Epithelial cell of esophagus (primary cell): ENCODE measurements at regions not wholly inside any gene's neighbourhood (a gene's known extent, or its start where the extent isn't known, plus 50 kb on each side); places are given as distances from the start of the nearest gene placed in this dataset.
A peak's percentile ranks its signal among the peaks of the same experiment; 100 is the strongest.
"Not testable (repeated sequence)": the region's sequence is repeated elsewhere in the genome, so short reads cannot be mapped to it uniquely, and the experiment has no call there.

Experiments used
- DNase-seq: peaks from one replicate; pipeline ENCODE4 v3.0.0; 2010; ENCODE audit warnings: low read depth
- H3K4me3 ChIP-seq: 2 replicates; pipeline ENCODE4 v1.5.1; 2011; ENCODE audit warnings: mild to moderate bottlenecking, low read length, control low read depth
- CTCF ChIP-seq: IDR thresholded peaks from 2 replicates; pipeline ENCODE4 v1.5.1; 2011; ENCODE audit warnings: low read depth, mild to moderate bottlenecking, low read length, control low read depth, inconsistent platforms; ENCODE audit not compliant: insufficient read depth; ENCODE audit errors: missing control alignments

DNA sequence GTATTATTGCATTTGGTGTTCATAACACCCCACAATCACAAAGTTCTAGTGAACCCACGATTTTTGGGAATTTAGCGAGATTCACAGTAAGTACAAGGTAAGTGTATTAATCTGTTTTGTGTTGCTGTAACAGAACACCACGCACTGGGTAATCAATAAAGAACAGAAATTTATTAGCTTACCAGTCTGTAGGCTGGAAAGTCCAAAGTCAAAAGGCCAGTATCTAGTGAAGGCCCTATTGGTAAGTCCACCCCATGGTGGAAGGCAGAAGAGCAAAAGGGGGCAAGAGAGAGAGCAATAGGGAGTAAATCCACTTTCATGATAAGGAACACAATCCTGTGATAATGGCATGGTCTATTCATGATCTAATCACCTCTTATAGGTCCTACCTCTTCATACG, 190.3 kb upstream of the KCNMB2 start:
- no peak for TF ChIP-seq CTCF
- DNase-seq = no peak
- H3K4me3 ChIP-seq = no peak overlapping the region

- not testable (repeated sequence) for H3K4me3 ChIP-seq, DNase-seq
Measured at GRCh38 chr3:178348561-178349217, 187.5 kb upstream of the KCNMB2 start.

DNA sequence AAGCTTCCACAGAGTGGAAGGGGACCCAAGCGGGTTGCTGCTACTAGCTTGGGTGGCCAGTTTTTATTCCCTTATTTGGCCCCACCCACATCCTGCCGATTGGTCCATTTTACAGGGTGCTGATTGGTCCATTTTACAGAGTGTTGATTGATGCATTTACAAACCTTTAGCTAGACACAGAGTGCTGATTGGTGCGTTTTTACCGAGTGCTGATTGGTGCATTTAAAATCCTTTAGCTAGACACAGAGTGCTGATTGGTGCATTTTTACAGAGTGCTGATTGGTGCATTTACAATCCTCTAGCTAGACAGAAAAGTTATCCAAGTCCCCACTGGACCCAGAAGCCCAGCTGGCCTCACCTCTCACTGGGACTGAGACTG, 187.0 kb upstream of the KCNMB2 start:
- not testable (repeated sequence) for DNase-seq, H3K4me3 ChIP-seq

DNA sequence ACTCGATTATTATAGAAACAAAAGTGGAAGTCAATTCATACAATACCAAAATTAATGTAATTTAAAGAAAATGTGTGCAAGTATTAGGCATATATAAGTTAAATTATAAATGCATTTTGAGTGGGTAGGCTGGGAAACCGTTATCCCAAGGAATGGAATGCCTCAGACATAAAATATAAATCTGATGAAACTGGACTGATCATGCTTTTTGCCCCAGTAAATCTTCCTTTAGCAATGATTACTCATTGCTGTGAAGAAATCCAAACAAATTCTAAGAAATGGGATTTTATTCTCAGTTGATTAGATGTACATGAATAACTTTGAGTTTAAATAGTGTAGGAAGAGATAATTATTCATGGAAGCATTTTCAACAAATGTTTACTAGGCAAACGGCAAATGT, 185.5 kb upstream of the KCNMB2 start:
- no peak for DNase-seq
- TF ChIP-seq CTCF = no peak
- no peak overlapping the region for H3K4me3 ChIP-seq

DNA sequence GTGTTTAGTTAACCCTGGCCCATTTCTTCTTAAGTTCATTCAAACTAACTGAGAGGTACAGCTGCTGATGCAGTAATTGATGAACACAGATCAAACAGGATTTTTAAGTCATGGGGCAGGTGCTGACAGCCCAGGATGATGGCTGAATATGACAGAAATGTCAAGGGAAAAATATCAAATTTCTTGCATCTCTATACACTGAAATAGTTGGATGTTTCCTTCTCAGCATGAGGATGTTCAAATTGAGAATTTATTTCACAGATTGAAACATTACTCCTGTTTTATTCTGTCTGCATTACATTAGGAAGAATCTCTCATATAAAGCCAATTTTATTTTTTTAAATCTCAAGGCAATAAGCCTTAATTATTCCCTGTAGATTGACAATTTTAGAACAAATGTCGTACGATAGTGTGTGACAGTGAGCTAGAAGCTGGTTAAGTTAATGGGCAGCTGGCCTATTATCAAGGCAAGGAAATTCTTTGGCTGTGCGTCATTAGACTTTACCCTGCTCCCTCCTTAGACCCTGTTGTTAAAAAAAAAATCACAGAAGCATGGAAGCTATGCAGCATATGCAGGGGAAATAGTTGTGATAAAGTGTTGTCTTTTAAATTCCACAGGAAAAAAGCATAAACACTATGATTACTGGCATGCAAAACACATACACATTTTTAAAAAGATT, 183.8 kb upstream of the KCNMB2 start:
- no peak overlapping the region for H3K4me3 ChIP-seq
- peak; percentile 19 for DNase-seq
- TF ChIP-seq CTCF = no peak

DNA sequence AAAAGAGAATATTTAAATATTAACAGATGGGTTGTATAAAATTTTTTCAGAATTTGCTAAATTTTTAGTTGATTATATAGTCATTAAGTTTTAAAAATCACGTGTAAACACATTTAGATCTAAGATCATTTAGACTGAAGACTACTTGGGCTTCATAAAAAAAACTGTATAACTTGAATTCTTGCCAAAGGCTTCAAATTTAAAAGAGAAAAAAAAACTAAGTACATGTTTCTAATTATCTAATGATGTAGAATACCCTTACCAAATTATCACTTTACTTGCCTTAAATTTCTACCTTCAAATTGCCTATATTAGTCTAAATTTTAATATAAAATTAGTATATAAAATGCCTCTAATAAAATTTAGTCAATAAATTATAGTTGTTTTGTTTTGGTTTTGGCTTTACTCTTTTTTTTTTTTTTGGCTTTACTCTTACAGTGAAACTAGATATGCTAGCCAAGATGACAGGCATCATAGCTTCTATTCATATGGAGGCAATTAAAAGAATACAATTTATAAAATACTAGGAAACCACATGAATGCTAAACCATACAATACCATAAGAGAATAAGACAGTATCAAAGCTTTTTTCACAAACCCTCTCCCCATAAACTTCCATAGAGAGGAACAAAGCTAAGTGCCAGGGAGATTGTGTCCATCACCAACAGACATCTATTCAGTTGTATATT, 183.1 kb upstream of the KCNMB2 start:
- DNase-seq = no peak
- no peak for TF ChIP-seq CTCF
- no peak overlapping the region for H3K4me3 ChIP-seq

DNA sequence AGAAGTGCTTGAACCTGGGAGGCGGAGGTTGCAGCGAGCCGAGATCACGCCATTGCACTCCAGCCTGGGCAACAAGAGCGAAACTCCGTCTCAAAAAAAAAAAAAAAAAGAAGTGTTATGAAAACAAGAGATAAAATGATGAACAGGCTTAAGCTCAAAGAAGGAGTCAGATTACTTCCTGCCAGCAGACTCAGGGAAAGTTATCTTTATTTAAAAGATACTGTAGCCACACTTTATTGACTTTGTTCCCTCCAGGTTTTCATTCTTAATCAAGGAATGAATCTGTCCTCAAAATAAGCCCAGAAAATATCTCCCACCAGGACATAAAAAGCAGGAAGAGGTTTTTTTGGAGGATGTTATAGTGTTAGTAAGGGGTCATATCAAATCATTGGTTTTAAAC, 176.5 kb upstream of the KCNMB2 start:
- no peak for DNase-seq
- H3K4me3 ChIP-seq = no peak overlapping the region
- TF ChIP-seq CTCF = no peak

- not testable (repeated sequence) for H3K4me3 ChIP-seq, DNase-seq
Measured at GRCh38 chr3:178363048-178363447, 173.2 kb upstream of the KCNMB2 start.
